A204.1 (cell line): ENCODE measurements at regions not wholly inside any gene's neighbourhood (a gene's known extent, or its start where the extent isn't known, plus 50 kb on each side); places are given as distances from the start of the nearest gene placed in this dataset.
"Not testable (repeated sequence)": the region's sequence is repeated elsewhere in the genome, so short reads cannot be mapped to it uniquely, and the experiment has no call there.

Experiments used
- FAIRE-seq: peaks from 2 replicates; lab custom pipeline; 2012; peaks lifted over from hg19 to GRCh38; lab: Jason Lieb, UNC

DNA sequence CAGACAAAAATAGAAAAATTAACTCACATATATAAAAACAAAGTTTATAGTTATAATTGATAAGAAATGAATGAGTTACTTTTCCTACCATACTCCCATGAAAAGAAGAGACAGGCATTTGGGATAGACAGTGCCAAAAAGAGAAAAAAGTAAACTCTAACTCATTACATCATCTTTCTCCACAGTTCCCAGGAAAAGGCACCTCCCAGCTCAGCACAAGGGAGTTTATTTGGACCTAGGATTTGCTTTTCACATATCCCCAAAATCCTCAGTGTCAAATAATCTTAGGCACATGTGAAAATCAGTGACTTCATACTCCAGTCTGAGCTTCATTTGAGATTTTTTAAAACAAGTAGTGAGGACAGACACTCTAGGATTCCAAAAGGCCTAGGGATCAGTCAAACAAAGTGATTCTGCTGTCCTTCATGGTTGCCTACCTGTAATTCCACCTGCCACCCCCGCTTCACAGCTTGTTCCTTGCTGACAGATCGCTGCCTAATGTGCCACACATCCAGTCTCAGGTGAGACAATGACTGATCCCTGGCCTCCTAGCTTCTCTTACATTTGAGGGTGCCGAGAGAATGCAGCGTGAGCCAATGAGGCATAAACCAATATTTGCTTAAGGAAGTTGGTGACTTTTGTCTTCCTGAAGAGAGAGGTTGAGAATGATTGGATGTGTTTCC is 573.7 kb downstream of the TBL1XR1 start:
- FAIRE-seq, result no peak

GRCh38 chr3:176619833-176620232 is 577.4 kb downstream of the TBL1XR1 start:
- no peak for FAIRE-seq

DNA sequence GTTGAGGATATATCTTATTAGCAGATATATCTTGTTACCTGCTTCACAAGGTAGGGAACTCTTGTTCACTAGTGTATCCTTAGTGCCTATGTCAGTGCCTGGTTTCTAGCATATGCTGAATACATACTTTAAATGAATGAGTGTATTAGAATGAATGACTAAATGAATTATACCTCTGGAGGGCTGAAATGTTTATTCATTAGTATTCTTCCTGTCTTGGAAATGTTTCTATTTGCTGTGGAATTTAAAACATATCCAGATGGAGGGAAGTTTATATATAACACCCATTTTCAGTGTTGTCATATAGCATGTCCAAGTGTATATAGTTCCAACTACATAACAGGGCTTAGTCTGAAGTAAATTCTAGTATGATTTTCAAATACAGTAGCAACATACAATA is 581.5 kb downstream of the TBL1XR1 start:
- no peak for FAIRE-seq

GRCh38 chr3:176611703-176612102 is 585.6 kb downstream of the TBL1XR1 start:
- FAIRE-seq, result no peak

DNA sequence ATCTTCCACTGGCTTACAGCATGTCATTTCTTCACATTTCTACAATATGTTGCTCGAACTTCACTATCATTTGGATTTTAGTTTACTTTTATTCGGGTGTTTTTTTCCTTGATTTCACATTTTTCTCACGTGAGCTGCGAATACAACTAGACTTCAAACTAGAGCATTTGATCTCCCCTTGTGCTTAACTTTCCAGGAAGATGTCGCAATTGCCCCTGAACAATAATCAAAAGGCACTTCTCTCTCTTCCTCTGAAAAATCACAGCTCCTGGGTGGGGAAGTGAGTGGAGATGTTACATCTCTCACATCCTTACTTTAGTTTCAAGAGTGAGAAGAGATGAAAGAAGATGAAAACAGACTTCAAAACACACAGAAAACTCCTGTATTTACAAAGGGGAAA is 587.9 kb downstream of the TBL1XR1 start:
- no peak for FAIRE-seq

DNA sequence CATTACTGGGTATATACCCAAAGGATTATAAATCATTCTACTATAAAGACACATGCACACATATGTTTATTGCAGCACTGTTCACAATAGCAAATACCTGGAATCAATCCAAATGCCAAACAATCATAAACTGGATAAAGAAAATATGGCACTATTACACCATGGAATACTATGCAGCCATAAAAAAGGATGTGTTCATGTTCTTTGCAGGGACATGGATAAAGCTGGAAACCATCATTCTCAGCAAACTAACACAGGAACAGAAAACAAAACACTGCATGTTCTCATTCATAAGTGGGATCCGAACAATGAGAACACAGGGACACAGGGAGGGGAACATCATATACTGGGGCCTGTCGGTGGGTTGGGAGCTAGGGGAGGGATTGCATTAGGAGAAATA is 591.7 kb downstream of the TBL1XR1 start:
- FAIRE-seq, result not testable (repeated sequence)

- FAIRE-seq, result no peak
These were observed 602.0 kb downstream of the TBL1XR1 start for GRCh38 chr3:176595307-176595706.

DNA sequence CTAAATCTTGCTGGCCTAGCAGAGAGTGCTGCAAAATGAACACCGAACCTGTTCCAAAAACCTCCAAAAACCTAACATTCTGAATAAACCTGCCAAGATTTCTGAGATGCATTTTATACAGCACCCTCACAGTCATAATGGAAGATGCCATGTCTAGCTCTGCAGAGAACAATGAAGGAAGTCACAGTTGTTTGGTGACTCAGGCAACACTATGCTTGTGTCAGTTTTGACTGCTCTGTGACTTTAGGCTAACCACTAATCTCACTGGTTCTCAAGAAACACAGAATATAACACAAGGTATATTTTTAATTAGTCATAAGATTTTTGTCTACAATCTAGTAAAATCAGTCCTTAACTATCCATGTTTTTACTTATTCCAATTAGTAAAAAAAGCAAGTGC is 606.6 kb downstream of the TBL1XR1 start:
- FAIRE-seq, result no peak

- no peak for FAIRE-seq
These were observed 610.2 kb downstream of the TBL1XR1 start for GRCh38 chr3:176587089-176587488.

GRCh38 chr3:176584413-176585176 is 612.7 kb downstream of the TBL1XR1 start:
- no peak for FAIRE-seq

DNA sequence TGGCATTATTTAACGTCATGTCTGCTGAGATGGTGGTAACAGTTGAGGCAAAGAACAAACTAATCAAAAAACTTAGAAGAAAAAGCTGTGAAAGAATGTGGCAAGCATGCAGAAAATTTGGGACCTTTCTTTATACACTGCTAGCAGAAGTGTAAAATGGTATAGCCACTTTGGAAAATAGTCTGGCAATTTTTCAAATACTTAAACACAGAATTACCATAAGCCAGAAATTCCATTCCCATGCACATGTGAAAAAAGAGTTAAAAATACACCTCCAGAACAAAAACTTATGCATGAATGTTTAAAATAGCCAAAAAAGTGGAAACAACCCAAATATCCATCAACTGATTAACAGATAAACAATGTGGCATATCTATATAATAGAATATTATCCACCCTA is 613.3 kb downstream of the TBL1XR1 start:
- no peak for FAIRE-seq

DNA sequence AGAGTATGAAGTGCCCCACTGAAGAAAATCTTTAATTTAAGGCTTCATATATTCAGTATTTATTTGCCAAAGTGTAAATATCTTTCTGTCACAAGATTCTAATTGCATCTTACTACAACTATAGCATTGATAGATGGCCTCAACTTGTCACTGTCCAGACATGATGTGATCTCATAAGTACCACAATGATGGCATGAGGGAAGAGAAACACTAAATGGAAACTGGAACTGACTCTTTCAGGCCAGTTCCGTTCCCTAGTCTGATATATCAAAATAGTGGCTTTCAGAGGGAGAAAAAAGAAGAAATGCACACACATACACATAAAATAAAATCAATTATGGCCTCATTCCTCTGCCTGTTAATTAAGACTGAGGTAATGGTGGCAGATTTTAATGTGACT is 615.7 kb downstream of the TBL1XR1 start:
- FAIRE-seq, result no peak

- no peak for FAIRE-seq
These were observed 617.5 kb downstream of the TBL1XR1 start for GRCh38 chr3:176579711-176580185.

DNA sequence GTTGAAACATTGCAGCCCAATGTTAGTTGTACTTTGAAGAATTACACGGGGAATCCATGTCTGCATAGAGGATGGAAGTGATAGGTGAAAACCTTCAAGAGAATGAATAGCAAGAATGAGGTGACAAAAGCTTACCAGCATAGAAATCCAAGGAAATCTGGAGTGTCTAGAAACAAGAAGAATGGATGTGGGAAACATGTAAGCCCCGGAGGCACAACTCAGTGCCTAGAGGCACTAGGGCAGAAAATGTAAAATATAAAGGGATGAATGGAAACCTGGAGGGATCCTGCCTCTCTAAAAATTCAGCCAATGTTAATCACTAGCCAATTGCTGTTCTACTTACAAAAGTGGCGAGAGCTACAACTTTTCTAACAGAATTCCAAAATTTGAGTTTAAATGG is 619.0 kb downstream of the TBL1XR1 start:
- no peak for FAIRE-seq

GRCh38 chr3:176577447-176577846 is 619.8 kb downstream of the TBL1XR1 start:
- FAIRE-seq, result no peak

- FAIRE-seq, result no peak
These were observed 622.5 kb downstream of the TBL1XR1 start for GRCh38 chr3:176574786-176575185.

GRCh38 chr3:176571926-176572325 is 625.4 kb downstream of the TBL1XR1 start:
- no peak for FAIRE-seq

DNA sequence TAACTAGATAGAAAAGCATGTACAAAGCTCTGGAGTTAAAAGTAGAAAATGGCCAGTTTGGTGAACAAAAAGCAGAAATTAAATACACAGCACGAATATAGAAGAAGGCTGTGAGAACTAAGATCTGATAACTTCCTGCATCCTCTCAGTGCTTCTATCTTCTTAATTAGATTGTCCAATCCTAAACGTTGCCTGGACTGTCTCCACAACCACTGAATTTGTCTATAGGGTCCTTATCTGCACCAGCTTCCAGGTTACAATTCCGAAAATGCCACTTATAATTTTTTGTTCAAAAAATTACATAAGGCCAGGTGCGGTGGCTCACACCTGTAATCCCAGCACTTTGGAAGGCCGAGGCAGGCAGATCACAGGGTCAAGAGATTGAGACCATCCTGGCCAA is 626.3 kb downstream of the TBL1XR1 start:
- FAIRE-seq, result no peak

- FAIRE-seq, result no peak
These were observed 629.1 kb downstream of the TBL1XR1 start for GRCh38 chr3:176568189-176568588.

DNA sequence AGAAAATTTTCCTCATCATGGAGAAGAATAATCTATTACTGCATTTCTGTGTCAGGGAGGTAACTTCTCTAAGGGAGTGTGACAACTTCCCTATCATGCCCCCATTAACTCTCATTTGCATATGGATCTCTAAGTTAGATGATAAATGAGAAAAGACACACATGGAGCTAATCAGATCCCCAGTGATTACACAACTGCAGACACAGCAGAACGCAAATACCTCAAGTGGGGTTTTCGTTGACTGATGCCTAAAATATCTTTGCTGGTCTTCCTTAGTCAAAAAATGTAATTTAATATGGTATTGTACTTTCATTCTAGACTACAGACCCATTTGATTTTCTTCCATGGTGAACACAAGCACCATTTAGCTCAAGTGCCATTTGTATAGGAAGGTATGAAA is 630.5 kb downstream of the TBL1XR1 start:
- no peak for FAIRE-seq

DNA sequence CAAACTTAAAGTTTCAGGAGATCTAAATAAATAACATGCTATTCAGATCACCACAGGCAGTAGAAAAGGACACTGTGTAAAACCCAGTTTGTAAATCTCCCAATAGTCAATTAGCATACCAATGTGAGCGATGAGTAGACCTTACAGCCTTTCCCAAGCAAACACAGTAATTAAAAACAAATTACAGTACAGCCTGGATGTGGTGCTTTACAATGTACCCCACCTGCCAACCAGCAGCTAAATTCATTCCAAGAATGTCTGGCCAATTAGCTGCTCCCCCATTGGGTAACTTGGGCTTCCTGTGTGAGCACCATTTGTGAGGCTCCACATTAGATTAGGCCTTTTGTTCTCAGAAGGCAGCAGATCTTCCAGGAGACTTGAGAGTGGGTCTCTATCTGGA is 635.0 kb downstream of the TBL1XR1 start:
- no peak for FAIRE-seq

GRCh38 chr3:176561826-176562225 is 635.5 kb downstream of the TBL1XR1 start:
- no peak for FAIRE-seq

DNA sequence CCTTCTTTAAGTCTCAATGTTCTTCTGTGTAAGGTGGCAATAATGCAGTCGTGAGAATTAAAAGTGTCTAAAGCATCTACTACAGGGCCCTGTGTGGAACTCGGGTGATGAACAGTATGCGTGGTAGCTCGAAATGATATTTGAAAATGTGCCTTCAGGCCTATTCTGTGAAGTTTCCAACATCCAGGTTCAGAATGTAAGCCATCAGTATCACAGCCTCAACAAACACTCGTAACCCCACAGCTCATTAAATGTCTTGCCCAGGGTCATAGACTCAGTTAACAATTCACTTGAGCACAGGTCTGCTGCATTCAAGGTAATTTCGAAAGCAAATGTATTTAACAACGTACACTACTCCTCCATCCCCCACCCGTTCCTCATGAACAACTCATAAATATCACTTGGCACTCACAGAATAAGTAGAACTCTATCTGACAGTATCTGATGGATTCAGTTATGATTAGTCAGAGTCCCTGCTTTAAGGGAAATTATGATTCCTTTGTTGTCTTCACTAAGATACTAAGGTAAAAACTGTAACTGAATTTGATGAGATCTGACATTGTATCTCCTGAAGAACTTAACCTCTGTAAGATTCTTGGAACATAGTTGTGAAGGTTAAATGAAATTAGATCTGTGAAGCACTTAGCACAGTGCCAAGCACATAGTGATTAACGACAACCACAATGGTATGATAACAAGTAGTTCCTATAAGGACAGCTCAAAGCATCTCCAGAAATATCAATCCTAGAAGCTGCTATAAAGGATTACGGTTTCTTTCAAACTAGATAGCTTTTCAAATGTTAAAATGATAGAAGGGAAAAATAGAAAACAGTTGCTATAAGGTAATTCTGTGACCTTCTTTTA is 642.3 kb downstream of the TBL1XR1 start:
- no peak for FAIRE-seq
